ENCODE measurements at regions not wholly inside any gene's neighbourhood (a gene's known extent, or its start where the extent isn't known, plus 50 kb on each side); places are given as distances from the start of the nearest gene placed in this dataset.

DNA sequence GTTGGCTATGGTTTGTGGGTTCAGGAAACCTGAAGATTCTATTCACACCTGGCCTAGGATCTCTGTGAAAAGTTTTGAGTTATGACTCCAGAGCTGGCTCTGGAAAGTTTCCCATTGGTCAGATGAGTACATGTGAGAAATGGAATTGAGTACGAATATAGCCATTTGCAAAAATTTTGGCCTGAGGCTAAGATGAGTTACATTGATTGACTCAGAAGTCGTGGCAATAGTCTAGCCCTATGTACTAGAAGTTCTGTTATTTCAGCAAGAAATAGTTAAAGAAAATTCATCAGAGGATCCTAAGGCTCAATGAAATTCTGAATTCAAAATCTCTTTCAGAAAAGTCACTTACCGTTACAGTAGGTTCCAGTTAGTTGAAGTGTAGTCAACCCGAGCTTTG is 109.9 kb downstream of the PTCSC3 start:
- TF ChIP-seq, protein P1, sequence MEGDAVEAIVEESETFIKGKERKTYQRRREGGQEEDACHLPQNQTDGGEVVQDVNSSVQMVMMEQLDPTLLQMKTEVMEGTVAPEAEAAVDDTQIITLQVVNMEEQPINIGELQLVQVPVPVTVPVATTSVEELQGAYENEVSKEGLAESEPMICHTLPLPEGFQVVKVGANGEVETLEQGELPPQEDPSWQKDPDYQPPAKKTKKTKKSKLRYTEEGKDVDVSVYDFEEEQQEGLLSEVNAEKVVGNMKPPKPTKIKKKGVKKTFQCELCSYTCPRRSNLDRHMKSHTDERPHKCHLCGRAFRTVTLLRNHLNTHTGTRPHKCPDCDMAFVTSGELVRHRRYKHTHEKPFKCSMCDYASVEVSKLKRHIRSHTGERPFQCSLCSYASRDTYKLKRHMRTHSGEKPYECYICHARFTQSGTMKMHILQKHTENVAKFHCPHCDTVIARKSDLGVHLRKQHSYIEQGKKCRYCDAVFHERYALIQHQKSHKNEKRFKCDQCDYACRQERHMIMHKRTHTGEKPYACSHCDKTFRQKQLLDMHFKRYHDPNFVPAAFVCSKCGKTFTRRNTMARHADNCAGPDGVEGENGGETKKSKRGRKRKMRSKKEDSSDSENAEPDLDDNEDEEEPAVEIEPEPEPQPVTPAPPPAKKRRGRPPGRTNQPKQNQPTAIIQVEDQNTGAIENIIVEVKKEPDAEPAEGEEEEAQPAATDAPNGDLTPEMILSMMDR (IDR thresholded peaks at IDR 0.05), result no peak
- TF ChIP-seq SIN3A (IDR thresholded peaks at IDR 0.05; ENCODE audit: borderline replicate concordance, insufficient read depth, low read depth, low read length) (no peak), TCF7L2 (IDR thresholded peaks at IDR 0.05; ENCODE audit: low read depth, low read length) (no peak), POLR2AphosphoS5 (IDR thresholded peaks at IDR 0.05; ENCODE audit: low read depth, low read length) (no peak)
- TF ChIP-seq, protein P2, sequence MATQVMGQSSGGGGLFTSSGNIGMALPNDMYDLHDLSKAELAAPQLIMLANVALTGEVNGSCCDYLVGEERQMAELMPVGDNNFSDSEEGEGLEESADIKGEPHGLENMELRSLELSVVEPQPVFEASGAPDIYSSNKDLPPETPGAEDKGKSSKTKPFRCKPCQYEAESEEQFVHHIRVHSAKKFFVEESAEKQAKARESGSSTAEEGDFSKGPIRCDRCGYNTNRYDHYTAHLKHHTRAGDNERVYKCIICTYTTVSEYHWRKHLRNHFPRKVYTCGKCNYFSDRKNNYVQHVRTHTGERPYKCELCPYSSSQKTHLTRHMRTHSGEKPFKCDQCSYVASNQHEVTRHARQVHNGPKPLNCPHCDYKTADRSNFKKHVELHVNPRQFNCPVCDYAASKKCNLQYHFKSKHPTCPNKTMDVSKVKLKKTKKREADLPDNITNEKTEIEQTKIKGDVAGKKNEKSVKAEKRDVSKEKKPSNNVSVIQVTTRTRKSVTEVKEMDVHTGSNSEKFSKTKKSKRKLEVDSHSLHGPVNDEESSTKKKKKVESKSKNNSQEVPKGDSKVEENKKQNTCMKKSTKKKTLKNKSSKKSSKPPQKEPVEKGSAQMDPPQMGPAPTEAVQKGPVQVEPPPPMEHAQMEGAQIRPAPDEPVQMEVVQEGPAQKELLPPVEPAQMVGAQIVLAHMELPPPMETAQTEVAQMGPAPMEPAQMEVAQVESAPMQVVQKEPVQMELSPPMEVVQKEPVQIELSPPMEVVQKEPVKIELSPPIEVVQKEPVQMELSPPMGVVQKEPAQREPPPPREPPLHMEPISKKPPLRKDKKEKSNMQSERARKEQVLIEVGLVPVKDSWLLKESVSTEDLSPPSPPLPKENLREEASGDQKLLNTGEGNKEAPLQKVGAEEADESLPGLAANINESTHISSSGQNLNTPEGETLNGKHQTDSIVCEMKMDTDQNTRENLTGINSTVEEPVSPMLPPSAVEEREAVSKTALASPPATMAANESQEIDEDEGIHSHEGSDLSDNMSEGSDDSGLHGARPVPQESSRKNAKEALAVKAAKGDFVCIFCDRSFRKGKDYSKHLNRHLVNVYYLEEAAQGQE (IDR thresholded peaks at IDR 0.05; ENCODE audit: insufficient read depth in 1 of 2, low read depth in 2 of 2, low read length in 1 of 2), result no peak

Data from Panc1 (cell line).